ENCODE measurements at regions not wholly inside any gene's neighbourhood (a gene's known extent, or its start where the extent isn't known, plus 50 kb on each side); places are given as distances from the start of the nearest gene placed in this dataset.

DNA sequence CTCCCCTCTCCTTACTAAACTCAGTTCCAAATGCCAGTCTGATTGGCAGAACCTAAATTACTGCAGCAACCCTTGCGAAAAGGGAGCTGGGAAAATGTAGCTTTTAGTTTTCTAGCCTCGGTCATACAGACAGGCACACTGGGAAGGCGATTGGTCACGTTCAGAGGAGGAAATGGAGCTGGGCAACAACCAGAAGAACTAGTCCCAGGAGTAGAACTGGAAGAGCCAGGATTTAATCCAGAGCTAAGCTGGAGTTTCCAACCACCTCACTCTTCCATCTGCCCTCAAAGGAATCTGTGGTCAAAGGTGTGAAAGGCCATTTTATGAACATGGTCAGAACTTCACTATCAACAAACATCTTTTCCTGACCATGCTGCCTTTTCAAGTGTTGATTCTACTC is 155.7 kb upstream of the ARHGAP20 start:
- no peak for DNase-seq
- H3K4me3 ChIP-seq, result no peak overlapping the region
- no peak for ATAC-seq (ENCODE audit: insufficient read depth, low FRiP score)
- no peaks in the 10 kb centered on the region for H3K36me3 ChIP-seq (ENCODE audit: control insufficient read depth in 4 of 4, insufficient read depth in 4 of 4, low read length in 4 of 4)
- H3K4me1 ChIP-seq (ENCODE audit: control insufficient read depth in 5 of 5, insufficient read depth in 5 of 5, low read length in 5 of 5), result peaks cover 0 to 4% (median 0%) of the 10 kb centered on the region in 5 donors
- H3K27ac ChIP-seq (ENCODE audit: low read depth in 1 of 2, low read length in 1 of 2), result no peak overlapping the region
- TF ChIP-seq, protein P1, sequence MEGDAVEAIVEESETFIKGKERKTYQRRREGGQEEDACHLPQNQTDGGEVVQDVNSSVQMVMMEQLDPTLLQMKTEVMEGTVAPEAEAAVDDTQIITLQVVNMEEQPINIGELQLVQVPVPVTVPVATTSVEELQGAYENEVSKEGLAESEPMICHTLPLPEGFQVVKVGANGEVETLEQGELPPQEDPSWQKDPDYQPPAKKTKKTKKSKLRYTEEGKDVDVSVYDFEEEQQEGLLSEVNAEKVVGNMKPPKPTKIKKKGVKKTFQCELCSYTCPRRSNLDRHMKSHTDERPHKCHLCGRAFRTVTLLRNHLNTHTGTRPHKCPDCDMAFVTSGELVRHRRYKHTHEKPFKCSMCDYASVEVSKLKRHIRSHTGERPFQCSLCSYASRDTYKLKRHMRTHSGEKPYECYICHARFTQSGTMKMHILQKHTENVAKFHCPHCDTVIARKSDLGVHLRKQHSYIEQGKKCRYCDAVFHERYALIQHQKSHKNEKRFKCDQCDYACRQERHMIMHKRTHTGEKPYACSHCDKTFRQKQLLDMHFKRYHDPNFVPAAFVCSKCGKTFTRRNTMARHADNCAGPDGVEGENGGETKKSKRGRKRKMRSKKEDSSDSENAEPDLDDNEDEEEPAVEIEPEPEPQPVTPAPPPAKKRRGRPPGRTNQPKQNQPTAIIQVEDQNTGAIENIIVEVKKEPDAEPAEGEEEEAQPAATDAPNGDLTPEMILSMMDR (IDR thresholded peaks at IDR 0.05; ENCODE audit: control extremely low read depth, extremely low read depth), result no peak
- H3K9ac ChIP-seq (ENCODE audit: insufficient read depth in 1 of 2, low read length in 2 of 2), result no peak overlapping the region
- no peaks in the 10 kb centered on the region for H3K9me3 ChIP-seq (ENCODE audit: control insufficient read depth in 4 of 4, insufficient read depth in 3 of 4, low read length in 3 of 4)
- 94 to 96% methylated on average over 4 of the region's 4 CpGs for WGBS, 2 donors
- no peaks in the 10 kb centered on the region for H3K27me3 ChIP-seq (ENCODE audit: control insufficient read depth in 3 of 3, insufficient read depth in 3 of 3, low read length in 2 of 3)

DNA sequence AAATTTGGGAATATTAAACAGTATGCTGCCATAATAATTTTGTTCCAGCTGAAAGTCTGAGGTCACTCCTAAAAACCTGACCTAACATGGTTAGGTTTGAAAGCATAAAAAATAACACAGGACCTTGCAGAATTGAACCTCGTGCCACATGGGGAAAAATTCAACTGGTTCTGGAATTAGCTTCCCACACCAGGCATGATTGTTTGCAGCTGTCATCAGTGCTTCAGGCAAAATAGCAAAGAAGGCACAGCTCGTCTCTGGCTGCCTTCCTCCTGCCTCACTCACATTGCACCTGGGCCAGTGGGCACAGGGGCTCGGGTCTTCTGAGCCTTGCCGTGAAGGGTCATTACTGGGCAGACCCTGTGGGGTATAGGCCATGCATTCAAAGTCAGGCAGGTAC is 153.8 kb upstream of the ARHGAP20 start:
- 77 to 87% methylated on average over 4 of the region's 4 CpGs for WGBS, 2 donors

DNA sequence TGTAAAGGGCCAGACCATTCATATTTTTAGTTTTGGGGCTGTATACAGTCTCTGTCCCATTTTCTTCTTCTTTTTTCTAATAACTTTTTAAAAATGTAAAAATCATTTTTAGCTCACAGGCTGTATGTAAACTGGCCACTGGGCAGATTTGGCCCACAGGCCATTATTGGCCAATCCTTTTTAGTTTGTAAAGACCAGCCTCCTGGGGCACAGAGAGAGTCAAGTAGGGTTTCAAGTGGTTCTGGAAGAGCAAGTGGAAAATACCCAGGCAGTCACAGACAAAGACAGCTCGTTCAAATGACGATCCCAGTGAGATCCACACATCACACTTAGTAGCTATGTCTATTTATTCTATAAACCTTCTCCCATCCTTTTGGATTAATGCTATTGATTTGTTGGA is 150.2 kb upstream of the ARHGAP20 start:
- Histone ChIP-seq H3K4me3 (no peak overlapping the region), H3K27me3 (ENCODE audit: control insufficient read depth in 3 of 3, insufficient read depth in 3 of 3, low read length in 2 of 3) (no peaks in the 10 kb centered on the region), H3K4me1 (ENCODE audit: control insufficient read depth in 5 of 5, insufficient read depth in 5 of 5, low read length in 5 of 5) (peaks cover 0 to 12% (median 3%) of the 10 kb centered on the region in 5 donors), H3K9ac (ENCODE audit: insufficient read depth in 1 of 2, low read length in 2 of 2) (no peak overlapping the region), H3K9me3 (ENCODE audit: control insufficient read depth in 4 of 4, insufficient read depth in 3 of 4, low read length in 3 of 4) (no peaks in the 10 kb centered on the region), H3K36me3 (ENCODE audit: control insufficient read depth in 4 of 4, insufficient read depth in 4 of 4, low read length in 4 of 4) (no peaks in the 10 kb centered on the region), H3K27ac (ENCODE audit: low read depth in 1 of 2, low read length in 1 of 2) (no peak overlapping the region)
- no peak for DNase-seq
- TF ChIP-seq, protein P1 (IDR thresholded peaks at IDR 0.05; ENCODE audit: control extremely low read depth, extremely low read depth), result no peak
- no peak for ATAC-seq (ENCODE audit: insufficient read depth, low FRiP score)
- WGBS, 2 donors, result 69 to 78% methylated on average over 2 of the region's 2 CpGs

More for the DNA sequence above, 153.8 kb upstream of the ARHGAP20 start:
- Histone ChIP-seq H3K9ac (ENCODE audit: insufficient read depth in 1 of 2, low read length in 2 of 2) (no peak overlapping the region), H3K27me3 (ENCODE audit: control insufficient read depth in 3 of 3, insufficient read depth in 3 of 3, low read length in 2 of 3) (no peaks in the 10 kb centered on the region), H3K4me3 (no peak overlapping the region), H3K4me1 (ENCODE audit: control insufficient read depth in 5 of 5, insufficient read depth in 5 of 5, low read length in 5 of 5) (no peaks in the 10 kb centered on the region), H3K9me3 (ENCODE audit: control insufficient read depth in 4 of 4, insufficient read depth in 3 of 4, low read length in 3 of 4) (no peaks in the 10 kb centered on the region), H3K27ac (ENCODE audit: low read depth in 1 of 2, low read length in 1 of 2) (no peak overlapping the region), H3K36me3 (ENCODE audit: control insufficient read depth in 4 of 4, insufficient read depth in 4 of 4, low read length in 4 of 4) (no peaks in the 10 kb centered on the region)
- TF ChIP-seq, protein P1 (IDR thresholded peaks at IDR 0.05; ENCODE audit: control extremely low read depth, extremely low read depth), result no peak
- ATAC-seq (ENCODE audit: insufficient read depth, low FRiP score) (no peak), DNase-seq (no peak)

DNA sequence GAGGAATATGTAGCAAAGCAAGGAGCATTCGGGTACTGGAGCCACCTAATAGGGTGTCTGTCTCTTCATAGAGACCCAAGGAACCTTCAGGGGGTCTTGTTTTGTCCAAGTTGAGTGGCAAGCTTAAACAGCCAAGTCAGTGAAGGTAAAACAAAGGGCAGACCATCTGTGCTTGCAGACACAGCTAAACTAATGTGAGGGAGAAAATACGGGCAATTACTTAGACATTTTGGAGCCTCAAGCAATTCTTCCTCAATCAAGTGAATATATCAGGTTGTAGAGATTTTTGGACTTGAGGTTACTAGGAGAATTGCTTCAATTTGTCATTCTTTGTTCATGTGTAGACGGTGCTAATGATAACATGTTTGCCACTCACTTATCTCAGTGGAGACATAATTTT is 148.2 kb upstream of the ARHGAP20 start:
- Histone ChIP-seq H3K27ac (ENCODE audit: low read depth in 1 of 2, low read length in 1 of 2) (no peak overlapping the region), H3K9ac (ENCODE audit: insufficient read depth in 1 of 2, low read length in 2 of 2) (no peak overlapping the region), H3K4me3 (no peak overlapping the region), H3K4me1 (ENCODE audit: control insufficient read depth in 5 of 5, insufficient read depth in 5 of 5, low read length in 5 of 5) (peaks cover 0 to 20% (median 3%) of the 10 kb centered on the region in 5 donors), H3K27me3 (ENCODE audit: control insufficient read depth in 3 of 3, insufficient read depth in 3 of 3, low read length in 2 of 3) (no peaks in the 10 kb centered on the region), H3K9me3 (ENCODE audit: control insufficient read depth in 4 of 4, insufficient read depth in 3 of 4, low read length in 3 of 4) (no peaks in the 10 kb centered on the region), H3K36me3 (ENCODE audit: control insufficient read depth in 4 of 4, insufficient read depth in 4 of 4, low read length in 4 of 4) (no peaks in the 10 kb centered on the region)
- 90 to 91% methylated on average over 3 of the region's 3 CpGs for WGBS, 2 donors
- DNase-seq, result no peak
- ATAC-seq (ENCODE audit: insufficient read depth, low FRiP score), result no peak
- TF ChIP-seq, protein P1 (IDR thresholded peaks at IDR 0.05; ENCODE audit: control extremely low read depth, extremely low read depth), result no peak
